ENCODE measurements at regions not wholly inside any gene's neighbourhood (a gene's known extent, or its start where the extent isn't known, plus 50 kb on each side); places are given as distances from the start of the nearest gene placed in this dataset.

DNA sequence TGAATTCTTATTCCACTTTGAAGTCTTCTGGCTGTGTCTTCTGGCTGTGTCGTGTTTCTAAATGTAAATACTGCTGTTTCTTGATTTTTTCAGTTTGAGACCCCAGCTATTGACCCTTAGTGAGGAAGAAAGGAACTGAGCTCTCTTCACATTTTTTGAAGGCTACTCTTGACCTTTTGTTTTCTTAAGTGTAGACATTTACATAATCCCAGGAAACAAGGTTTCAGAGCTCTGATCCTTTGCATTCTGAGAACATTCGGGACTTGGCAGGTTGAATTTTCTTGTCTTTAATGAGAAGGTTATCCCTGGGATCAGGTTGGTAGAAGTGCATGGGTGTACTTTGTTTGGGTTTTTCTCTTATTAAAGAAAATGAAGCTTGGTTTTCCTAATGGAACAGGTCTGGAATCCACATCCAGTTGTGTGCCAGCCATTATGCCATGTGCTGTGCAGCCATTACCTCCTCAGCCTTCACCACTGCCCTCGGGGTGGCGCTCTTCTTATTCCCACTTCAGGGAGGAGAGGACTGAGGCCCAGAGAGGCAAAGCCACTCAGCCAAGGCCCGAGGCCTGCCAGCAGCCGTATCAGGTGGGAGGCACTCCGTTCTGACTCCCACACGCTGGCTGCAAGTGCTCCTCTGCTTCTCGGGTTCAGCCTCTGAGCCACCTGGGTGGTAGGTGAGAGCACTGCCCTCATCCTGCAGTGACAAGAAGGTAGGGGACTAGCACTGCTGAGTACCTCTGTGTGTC is 120.9 kb downstream of the BEGAIN start:
- no peak for DNase-seq (ENCODE audit: low read depth)

DNA sequence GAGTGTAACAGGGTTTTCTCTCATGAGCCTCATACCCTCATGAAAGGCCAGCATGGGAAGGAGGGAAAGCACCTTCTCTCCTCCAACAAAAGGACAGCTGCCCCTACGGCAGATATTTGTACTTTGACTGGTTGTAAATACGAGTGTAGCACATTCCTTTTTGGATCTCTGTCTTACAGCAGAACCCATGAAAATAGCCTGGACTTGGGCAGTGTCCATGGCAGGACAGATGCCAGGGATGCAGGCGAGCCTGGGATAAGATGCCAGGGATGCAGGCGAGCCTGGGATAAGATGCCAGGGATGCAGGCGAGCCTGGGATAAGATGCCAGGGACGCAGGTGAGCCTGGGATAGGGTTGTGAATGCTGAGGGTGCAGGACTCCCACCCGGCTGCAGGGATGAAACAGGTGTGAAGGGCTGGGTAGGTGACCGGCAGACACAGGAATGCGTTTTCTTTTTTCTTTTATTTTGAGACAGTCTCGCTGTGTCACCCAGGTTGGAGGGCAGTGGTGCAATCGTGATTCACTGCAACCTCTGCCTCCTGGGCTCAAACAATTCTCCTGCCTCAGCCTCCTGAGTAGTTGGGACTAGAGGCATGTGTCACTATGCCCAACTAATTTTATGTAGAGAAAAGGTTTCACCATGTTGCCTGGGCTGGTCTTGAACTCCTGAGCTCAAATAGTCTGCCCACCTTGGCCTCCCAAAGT is 120.0 kb downstream of the BEGAIN start:
- no peak for DNase-seq (ENCODE audit: low read depth)

DNA sequence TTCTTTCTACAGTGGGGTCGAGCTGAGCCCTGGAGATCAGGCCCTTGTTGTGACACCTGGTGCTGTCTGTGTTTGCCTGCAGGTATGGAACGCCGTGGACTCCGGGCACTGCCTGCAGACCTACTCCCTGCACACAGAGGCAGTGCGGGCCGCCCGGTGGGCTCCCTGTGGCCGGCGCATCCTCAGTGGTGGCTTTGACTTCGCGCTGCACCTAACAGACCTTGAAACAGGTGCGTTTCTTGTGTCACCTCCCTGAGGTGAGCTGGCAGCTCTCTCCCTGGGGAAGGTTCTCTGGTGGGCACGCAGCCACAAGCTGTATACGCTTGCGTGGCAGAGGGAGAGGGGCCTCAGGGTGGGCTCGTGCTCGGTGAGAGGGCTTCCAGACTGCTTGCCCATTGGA is 119.3 kb downstream of the BEGAIN start:
- DNase-seq (ENCODE audit: low read depth), result no peak

DNA sequence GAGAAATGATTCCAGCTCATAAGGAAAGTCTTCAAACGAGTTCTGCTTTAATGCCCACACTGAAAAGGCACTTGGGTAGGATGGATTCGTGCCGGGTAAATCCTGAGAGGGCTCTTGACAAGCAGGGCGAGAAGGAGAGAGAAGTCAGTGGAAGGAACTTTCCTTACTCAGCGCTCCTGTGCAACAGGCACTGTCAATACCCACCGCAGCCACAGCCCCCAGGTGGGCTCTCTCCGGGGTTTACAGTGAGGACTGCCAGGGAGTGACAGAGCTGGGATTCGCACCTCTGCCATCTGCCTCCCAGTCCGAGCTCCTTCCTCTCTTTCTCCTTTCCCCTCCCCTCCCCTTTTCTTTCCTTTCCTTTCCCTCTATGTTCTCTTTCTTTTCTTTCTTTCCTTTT is 118.7 kb downstream of the BEGAIN start:
- no peak for DNase-seq (ENCODE audit: low read depth)

DNA sequence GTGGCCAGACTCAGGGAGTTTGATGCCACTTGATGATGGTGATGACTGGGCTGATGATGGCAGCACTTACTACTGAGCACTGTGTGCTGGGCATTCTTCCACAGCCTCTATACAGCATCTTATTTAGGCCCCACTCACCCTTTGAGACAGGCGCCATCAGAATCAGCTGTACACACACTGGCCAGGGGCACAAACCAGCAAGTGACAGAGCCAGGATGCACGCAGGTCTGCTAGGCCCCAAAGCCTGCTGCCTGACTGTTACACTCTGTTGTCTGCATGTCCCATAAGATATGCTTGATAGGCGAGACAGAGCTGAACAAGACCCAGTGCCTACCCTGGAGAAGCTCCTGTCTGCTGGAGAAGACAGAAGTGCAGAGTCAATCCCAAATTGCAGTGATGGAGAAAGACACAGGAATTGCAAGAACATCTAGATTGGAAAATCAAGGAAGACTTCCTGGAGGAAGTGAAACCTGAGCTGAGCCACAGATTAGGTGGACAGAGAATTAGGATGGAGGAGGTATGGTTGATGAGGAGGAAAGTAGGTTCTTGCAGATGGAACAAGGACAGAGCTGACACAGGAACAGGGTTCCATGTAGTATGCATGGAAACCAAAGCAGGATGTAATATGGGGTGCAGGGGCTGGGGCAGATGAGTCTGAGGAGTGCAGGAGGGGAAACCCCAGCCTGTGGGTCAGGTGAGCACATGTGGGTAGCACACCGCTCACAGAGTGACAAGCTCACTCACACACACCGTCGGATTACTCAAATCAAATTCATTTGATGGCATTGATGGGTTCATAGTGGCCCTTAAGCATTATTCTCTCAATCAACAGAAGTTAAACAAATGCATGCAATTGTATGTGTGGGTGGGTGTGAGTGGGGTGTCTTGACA is 117.3 kb downstream of the BEGAIN start:
- no peak for DNase-seq (ENCODE audit: low read depth)

DNA sequence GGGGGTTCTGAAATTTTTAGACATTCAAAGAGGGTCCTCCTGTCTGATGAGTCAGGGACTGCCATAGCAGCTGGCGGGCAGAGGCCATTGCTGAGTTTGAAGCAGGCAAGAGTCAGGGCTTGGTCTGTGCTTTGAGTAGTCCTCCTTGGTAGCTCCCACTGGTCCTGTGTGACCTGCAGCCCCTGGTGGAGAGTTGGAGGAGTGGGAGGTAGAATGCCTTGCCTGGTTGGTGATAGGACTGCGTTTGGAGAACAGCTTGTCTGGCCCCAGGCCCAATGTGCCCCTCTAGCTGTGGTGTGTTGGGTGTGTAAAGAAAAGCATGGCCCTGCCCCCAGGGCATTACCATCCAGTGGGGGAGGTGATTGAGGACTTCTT is 116.7 kb downstream of the BEGAIN start:
- DNase-seq (ENCODE audit: low read depth), result no peak

DNA sequence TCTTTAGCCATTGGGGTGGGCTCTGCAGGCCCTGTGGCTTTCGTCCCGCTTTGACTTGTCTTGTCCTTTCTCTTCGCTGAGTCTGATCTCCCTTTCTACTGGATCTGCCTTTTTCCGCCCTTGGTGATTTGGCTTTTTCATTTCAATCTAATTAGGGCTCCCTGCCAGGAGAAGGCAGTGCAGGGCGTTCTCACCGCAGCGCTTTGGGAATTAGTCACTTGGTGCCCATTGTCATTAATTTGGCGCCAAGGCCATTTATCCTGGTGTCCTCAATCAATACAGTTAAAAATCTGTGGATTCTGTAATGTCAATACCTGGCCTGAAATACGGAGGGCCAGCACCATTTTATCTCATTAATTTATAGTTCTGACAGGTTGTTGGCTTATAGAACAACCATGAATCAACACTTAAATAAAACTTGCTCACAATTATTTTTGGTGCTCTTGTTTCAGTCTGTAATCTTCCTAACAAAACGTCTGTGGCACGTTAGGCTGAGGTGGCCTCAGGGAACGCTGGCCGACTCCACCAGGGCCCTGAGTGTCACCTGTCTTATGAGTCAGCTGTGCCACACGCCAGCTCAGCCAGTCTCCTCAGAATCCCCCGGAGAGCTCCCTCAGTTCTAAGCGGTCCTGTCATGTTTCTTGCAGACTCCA is 115.7 kb downstream of the BEGAIN start:
- peak; percentile 63 for DNase-seq (ENCODE audit: low read depth)

DNA sequence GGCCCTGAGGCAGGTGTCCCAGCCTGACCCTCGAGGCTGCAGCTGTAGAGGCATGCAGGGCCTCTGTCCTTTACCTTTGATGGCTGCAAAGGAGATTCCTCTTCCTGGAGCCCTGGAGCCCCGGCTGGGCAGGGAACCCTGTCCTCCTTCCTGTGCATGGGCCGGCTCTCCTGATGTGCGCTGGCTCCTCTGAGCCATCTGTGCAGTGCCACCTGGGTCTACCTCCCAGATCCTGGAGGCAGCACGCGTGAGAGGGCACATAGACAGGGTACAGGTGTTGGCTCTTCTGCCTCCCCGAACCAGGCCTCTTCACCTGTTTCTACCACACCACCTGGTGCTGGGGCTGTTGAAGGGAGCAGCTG is 115.1 kb downstream of the BEGAIN start:
- no peak for DNase-seq (ENCODE audit: low read depth)

DNA sequence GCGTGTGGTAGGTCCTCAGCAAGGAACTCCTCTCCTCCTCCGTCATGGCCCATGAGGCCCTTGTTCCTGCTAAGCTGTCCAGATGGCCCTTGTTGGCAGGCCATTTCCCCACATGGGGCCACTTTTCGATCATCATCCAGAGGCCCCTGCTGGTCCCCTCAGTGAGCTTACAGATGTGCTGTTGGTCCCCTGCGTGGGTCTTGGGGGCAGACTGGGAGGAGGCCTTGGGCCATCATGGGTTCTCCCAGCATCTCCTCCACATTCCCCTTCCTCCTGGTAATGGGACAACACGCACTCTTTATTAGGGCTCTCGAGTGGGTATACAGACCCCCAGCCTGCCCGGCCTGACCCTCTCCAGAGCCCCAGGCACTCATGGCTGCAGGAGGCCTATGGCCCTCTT is 114.7 kb downstream of the BEGAIN start:
- no peak for DNase-seq (ENCODE audit: low read depth)

DNA sequence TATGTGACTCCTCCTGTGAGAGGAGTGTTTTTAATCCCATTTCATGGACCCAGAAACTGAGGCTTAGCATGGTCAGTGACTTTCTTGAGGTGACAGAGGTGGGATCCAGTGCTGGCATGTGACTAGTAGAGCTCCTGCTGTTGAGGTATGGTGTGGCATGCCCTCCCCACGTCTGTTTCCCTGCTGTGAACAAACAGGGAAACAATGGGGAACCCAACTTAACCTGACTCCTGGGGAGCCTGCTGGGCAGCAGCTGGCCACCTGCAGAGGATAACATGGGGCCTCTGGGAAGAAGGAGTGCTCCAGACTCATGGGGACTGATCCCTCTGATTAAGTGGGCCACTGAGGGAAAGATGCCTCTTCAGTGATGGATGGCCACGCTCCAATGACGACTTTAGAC is 114.0 kb downstream of the BEGAIN start:
- no peak for DNase-seq (ENCODE audit: low read depth)

DNA sequence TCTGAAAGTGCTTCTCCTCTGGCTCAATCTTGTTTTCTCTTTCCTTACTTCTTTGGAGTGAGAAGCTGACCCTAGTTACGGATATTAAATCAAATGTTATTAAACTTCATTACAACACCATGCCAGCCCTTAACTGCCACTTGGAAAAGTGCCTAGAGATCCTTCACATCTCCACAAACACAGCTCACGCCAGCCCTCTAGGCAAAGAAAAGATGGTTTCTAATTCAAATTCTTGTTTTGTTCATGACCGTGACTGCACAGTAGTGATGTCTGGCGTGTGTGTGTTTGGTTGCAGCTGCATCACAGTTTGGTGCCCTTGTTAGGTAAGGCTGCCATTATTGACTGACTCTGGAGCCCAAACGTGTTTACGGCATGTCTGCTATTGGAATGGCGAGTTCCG is 113.0 kb downstream of the BEGAIN start:
- DNase-seq (ENCODE audit: low read depth), result no peak

DNA sequence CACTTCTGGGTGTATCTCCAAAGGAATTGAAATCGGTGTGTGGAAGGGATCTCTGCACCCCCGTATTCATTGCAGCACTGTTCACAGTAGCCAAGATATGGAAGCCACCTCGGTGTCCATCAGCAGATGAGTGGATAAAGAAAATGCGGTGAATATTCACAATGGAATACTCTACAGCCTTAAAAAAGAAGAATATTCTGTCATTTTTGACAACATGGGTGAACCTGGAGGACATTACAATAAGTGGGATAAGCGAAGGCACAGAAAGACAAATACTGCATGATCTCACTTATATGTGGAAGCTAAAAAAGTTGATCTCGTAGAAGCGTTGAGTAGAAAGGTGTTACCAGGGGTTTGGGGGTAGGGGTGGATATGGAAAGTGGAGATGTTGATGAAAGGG is 111.9 kb downstream of the BEGAIN start:
- no peak for DNase-seq (ENCODE audit: low read depth)

DNA sequence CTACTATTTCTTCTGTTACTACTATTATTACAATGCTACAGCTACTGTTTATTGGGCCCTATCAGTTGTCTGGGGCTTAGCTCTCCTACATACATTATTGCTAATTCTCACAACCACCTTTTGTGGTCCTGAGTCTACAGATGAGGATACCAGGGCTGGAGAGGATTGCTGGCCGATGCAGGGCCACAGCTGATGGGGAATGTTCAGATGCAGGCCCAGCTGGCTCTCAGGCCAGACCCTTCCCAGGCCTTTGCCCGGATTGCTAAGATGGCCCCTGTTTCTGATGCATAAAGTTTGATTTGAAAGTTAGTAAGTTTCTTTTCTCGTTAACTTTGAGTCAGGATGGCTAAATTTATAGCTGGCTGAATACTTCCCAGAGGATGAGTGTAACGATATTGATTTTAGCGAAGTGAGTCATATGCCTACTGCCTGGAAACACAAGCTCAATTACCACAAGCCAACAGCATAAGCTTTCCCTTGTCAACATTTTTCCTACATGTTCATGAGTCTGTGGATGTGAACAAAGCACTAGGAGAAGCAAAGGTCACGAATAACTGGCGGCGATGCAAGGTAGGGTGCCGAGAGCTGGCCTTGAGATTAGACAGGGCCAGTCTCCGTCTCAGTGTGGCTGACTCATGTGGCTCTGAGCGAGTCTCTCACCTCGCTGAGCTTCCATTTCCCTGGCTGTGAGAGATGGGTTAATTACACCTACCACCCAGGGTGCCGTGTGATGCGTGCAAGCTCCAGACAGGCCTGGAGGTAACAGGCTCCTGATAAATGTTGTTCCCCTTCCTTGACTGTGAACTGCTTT is 111.0 kb downstream of the BEGAIN start:
- DNase-seq (ENCODE audit: low read depth), result peak; percentile 64

DNA sequence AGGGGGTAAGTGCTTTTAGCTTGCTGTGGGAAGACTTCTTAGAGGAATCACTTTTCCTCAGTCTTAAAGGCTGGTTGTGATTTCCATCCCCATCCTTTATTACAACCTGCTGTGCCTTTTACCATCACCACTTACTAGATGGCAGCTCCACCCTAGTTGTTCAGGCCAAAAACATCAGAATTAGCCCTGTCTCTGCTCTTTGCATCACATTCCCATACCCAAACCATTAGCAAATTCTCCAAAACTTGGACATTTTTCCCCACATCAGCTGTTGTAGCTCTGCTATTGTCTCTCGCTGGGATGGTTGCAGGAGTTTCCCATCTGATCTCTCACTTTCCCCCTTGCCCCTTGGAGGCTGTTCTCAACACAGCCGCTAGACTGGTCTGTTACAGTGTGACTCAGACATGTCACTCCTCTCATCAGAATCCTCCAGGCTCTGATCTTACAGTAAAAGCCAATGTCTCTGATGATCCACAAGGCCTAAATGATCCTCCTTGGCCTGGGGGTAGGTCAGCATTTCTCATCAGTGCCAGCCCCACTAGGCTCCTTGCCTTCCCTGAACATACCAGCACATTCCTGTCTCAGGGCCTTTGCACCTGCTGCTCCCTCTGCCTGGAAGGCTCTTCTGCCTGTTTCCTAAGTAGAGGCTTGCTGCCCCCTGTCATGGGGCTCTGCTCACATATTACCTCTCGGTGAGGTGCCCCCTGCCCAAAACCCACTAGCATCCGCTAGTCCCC is 102.5 kb downstream of the BEGAIN start:
- DNase-seq (ENCODE audit: low read depth), result no peak

DNA sequence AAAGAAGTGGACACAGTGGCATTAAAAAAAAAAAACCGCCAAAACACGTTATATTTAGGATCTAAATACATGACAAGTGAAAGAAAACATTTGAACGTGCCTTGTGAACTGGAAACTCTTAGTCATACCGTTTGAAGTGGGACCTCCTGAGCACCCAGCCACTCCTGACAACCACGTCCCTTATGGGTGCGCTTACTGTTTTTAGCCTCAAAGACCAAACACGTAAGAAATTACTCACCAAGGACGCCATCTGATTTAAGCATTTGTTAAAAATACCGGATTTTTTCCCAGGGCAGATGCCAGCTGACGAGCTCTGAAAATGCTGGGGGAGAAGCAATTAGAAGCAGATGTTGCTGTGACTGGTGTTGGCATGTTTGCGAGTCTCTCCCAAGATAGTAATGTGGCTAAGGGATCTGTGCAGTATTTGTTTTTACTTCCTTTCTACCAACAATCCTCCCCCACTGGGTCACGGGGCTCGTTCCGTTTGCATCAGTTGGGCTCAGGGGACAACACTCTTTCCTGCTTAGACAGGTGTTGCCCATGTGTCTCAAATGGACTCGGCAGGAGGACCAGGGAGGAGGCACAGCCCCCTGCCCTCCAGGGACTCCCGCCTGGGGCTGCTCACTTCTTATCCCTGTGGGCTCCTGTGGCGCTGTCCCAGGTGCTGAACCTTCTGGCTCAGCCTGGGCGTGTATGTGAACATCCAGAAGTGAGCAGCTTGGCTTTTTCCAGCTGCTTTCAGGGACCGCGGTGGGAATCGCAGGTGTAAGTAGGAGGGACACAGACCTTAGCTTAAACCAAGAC is 101.0 kb downstream of the BEGAIN start:
- peak; percentile 86 for DNase-seq (ENCODE audit: low read depth)
